CD14-positive monocyte (primary cell): ENCODE measurements at regions not wholly inside any gene's neighbourhood (a gene's known extent, or its start where the extent isn't known, plus 50 kb on each side); places are given as distances from the start of the nearest gene placed in this dataset.

Experiments
- DNase-seq, 3 donors: peaks; one replicate each; pipeline ENCODE4 v3.0.0-alpha.2; 2011 to 2022
- H2AFZ ChIP-seq: 2 replicates; pipeline ENCODE4 v1.6.0; 2012; ENCODE audit warnings: mild to moderate bottlenecking, low read depth, low read length, inconsistent platforms; ENCODE audit not compliant: insufficient read depth, poor library complexity, severe bottlenecking
- H3K27ac ChIP-seq, 2 donors: 1 replicate in 1 of 2; 2 replicates in 1 of 2; pipeline ENCODE4 v1.5.1; 2012 to 2013; ENCODE audit warnings: low read length in 2 of 2, control low read depth in 1 of 2, inconsistent platforms in 1 of 2, low read depth in 1 of 2, mild to moderate bottlenecking in 1 of 2
- H3K27me3 ChIP-seq, 2 donors: one replicate each; pipeline versions ENCODE4 v1.6.0 to v1.6.1; 2011 to 2013; ENCODE audit warnings: low read length in 2 of 2; ENCODE audit not compliant: control insufficient read depth in 2 of 2, insufficient read depth in 2 of 2
- H3K36me3 ChIP-seq, 2 donors: replicated peaks in 1 of 2; 1 replicate in 1 of 2; 2 replicates in 1 of 2; pipeline versions ENCODE4 v1.5.1 to v1.6.1; 2012 to 2013; ENCODE audit warnings: low read length in 2 of 2, control low read depth in 1 of 2, inconsistent platforms in 1 of 2, mild to moderate bottlenecking in 1 of 2; ENCODE audit not compliant: insufficient read depth in 2 of 2, control insufficient read depth in 1 of 2
- H3K4me1 ChIP-seq, 2 donors: 1 replicate in 1 of 2; 2 replicates in 1 of 2; pipeline versions ENCODE4 v1.5.1 to v1.6.1; 2012 to 2013; ENCODE audit warnings: low read length in 2 of 2, control low read depth in 1 of 2, inconsistent platforms in 1 of 2, mild to moderate bottlenecking in 1 of 2, moderate library complexity in 1 of 2; ENCODE audit not compliant: insufficient read depth in 2 of 2, control insufficient read depth in 1 of 2
- H3K4me2 ChIP-seq: replicated peaks from 2 replicates; pipeline ENCODE3; 2012; ENCODE audit warnings: low read length, moderate library complexity, mild to moderate bottlenecking; ENCODE audit not compliant: poor library complexity, severe bottlenecking; ENCODE audit errors: extremely low read depth
- H3K4me3 ChIP-seq, 3 experiments: fragments of 200-600 bp in 1 of 3; sonication (generic) in 1 of 3; replicated peaks in 1 of 3; 1 replicate in 2 of 3; 2 replicates in 1 of 3; pipeline ENCODE4 v1.5.1; 2011 to 2013; ENCODE audit warnings: low read length in 3 of 3, mild to moderate bottlenecking in 3 of 3, control low read depth in 2 of 3, low read depth in 2 of 3, inconsistent platforms in 1 of 3, moderate library complexity in 1 of 3
- H3K79me2 ChIP-seq: 2 replicates; pipeline ENCODE4 v1.6.0; 2012; ENCODE audit warnings: mild to moderate bottlenecking, control low read depth, inconsistent platforms, low read length, moderate library complexity; ENCODE audit not compliant: insufficient read depth
- H3K9ac ChIP-seq: 2 replicates; pipeline ENCODE4 v1.6.0; 2017; ENCODE audit warnings: low read length, mild to moderate bottlenecking; ENCODE audit not compliant: insufficient read depth, poor library complexity, severe bottlenecking
- H3K9me3 ChIP-seq, 2 donors: replicated peaks in 1 of 2; 1 replicate in 1 of 2; 2 replicates in 1 of 2; pipeline versions ENCODE4 v1.5.1 to v1.6.1; 2012 to 2013; ENCODE audit warnings: low read length in 2 of 2, control low read depth in 1 of 2; ENCODE audit not compliant: control insufficient read depth in 1 of 2, insufficient read depth in 1 of 2
- H4K20me1 ChIP-seq: 2 replicates; pipeline ENCODE4 v1.6.0; 2012; ENCODE audit warnings: mild to moderate bottlenecking, low read length, control low read depth, moderate library complexity; ENCODE audit not compliant: insufficient read depth
- H3K27ac Mint-ChIP-seq, 7 donors: one replicate each; pipeline ENCODE4 v1.8.0; 2020; ENCODE audit warnings: mild to moderate bottlenecking in 7 of 7, mixed read lengths in 7 of 7, moderate library complexity in 6 of 7, inconsistent platforms in 2 of 7
- H3K27me3 Mint-ChIP-seq, 3 donors: one replicate each; pipeline ENCODE4 v1.8.0; 2021 to 2022; ENCODE audit warnings: low read depth in 3 of 3, mild to moderate bottlenecking in 3 of 3, mixed read lengths in 3 of 3, moderate library complexity in 3 of 3, inconsistent platforms in 1 of 3
- H3K36me3 Mint-ChIP-seq, 2 donors: one replicate each; pipeline ENCODE4 v1.8.0; 2020; ENCODE audit warnings: mixed read lengths in 2 of 2, inconsistent platforms in 1 of 2, mild to moderate bottlenecking in 1 of 2
- H3K4me1 Mint-ChIP-seq: one replicate; pipeline ENCODE4 v1.8.0; 2020; ENCODE audit warnings: mild to moderate bottlenecking, mixed read lengths
- H3K4me3 Mint-ChIP-seq, 2 donors: one replicate each; pipeline ENCODE4 v1.8.0; 2020; ENCODE audit warnings: mild to moderate bottlenecking in 2 of 2, mixed read lengths in 2 of 2, moderate library complexity in 1 of 2
- H3K9me3 Mint-ChIP-seq, 7 donors: one replicate each; pipeline ENCODE4 v1.8.0; 2020 to 2022; ENCODE audit warnings: mixed read lengths in 7 of 7, mild to moderate bottlenecking in 6 of 7, moderate library complexity in 6 of 7, inconsistent platforms in 2 of 7
- CTCF ChIP-seq: fragments of 200-600 bp; IDR thresholded peaks from one replicate; pipeline ENCODE4 v1.8.0; 2022; ENCODE audit warnings: antibody characterized with exemption, mild to moderate bottlenecking
- WGBS: methylation state at CpG from one replicate; pipeline ENCODE4 v1.1.5; 2013; ENCODE audit warnings: missing lambda C conversion rate; ENCODE audit not compliant: insufficient coverage; 5-methylcytosine and 5-hydroxymethylcytosine counted together
- intact Hi-C, 2 donors: fragments of 100-400 bp; cut with micrococcal nuclease; formaldehyde crosslinking; loops; one replicate each; pipeline versions ENCODE4 v1.15.0 to v1.15.1; 2023

- peak; percentile 13 to 72 (median 35) for DNase-seq
- Histone ChIP-seq H4K20me1 (no peaks in the 10 kb centered on the region), H3K4me1 (peaks cover 70 to 74% of the 10 kb centered on the region in 2 donors), H3K27me3 (no peaks in the 10 kb centered on the region), H3K36me3 (no peaks in the 10 kb centered on the region), H3K79me2 (no peaks in the 10 kb centered on the region), H3K4me3 (peak overlapping the region in 1 of 3 experiments; percentile 19), H3K9ac (no peak overlapping the region), H2AFZ (no peak overlapping the region), H3K4me2 (no peak overlapping the region), H3K9me3 (no peaks in the 10 kb centered on the region), H3K27ac (peak overlapping the region; percentile 3 to 42)
- Mint-ChIP-seq H3K9me3 (peaks cover 0 to 3% (median 0%) of the 10 kb centered on the region in 7 donors), H3K4me1 (peaks cover 69% of the 10 kb centered on the region), H3K27me3 (no peaks in the 10 kb centered on the region), H3K36me3 (peaks cover 0 to 4% of the 10 kb centered on the region in 2 donors), H3K27ac (peak overlapping the region; percentile 64 to 88 (median 70)), H3K4me3 (no peak overlapping the region)
- no peak for TF ChIP-seq CTCF
- WGBS: no CpG with 5 or more reads among the region's 9 CpGs
- intact Hi-C loops: loop anchor here in 1 of 2 donors (2.0 kb wide), 1 partner anchor 21 kb away; no protein-coding TSS in a partner anchor
Observed at GRCh38 chr3:177337541-177338331, 140.5 kb upstream of the TBL1XR1 start.

GRCh38 chr3:177338697-177339219, 141.5 kb upstream of the TBL1XR1 start:
- WGBS: no CpG with 5 or more reads among the region's 3 CpGs
- peak overlapping the region; percentile 39 to 40 for H3K4me3 Mint-ChIP-seq
- intact Hi-C loops: loop anchor here in 1 of 2 donors (2.0 kb wide), 1 partner anchor 20 kb away; no protein-coding TSS in a partner anchor

More at GRCh38 chr3:177338697-177339219, 141.5 kb upstream of the TBL1XR1 start:
- Mint-ChIP-seq H3K4me1 (peaks cover 63% of the 10 kb centered on the region), H3K9me3 (peaks cover 0 to 3% (median 0%) of the 10 kb centered on the region in 7 donors), H3K36me3 (peaks cover 0 to 4% of the 10 kb centered on the region in 2 donors), H3K27me3 (no peaks in the 10 kb centered on the region), H3K27ac (peak overlapping the region; percentile 81 to 92 (median 87))
- no peak for TF ChIP-seq CTCF
- Histone ChIP-seq H3K27me3 (no peaks in the 10 kb centered on the region), H4K20me1 (no peaks in the 10 kb centered on the region), H3K79me2 (no peaks in the 10 kb centered on the region), H3K9ac (no peak overlapping the region), H3K4me3 (peak overlapping the region in 1 of 3 experiments; percentile 49), H2AFZ (no peak overlapping the region), H3K27ac (peak overlapping the region in 1 of 2 donors; percentile 69), H3K36me3 (no peaks in the 10 kb centered on the region), H3K4me2 (peak overlapping the region; percentile 52), H3K4me1 (peaks cover 59 to 64% of the 10 kb centered on the region in 2 donors), H3K9me3 (no peaks in the 10 kb centered on the region)
- DNase-seq: peak; percentile 72 to 90 (median 88)
